Smooth muscle cell (in vitro differentiated cells): ENCODE measurements at regions not wholly inside any gene's neighbourhood (a gene's known extent, or its start where the extent isn't known, plus 50 kb on each side); places are given as distances from the start of the nearest gene placed in this dataset.

Experiments
- DNase-seq: peaks from one replicate; lab custom pipeline; 2025; ENCODE audit not compliant: unreplicated experiment; lab: John Stamatoyannopoulos, UW
- H2AFZ ChIP-seq: fragments of 200-600 bp; sonication (generic); 2 replicates; pipeline ENCODE4 v1.6.0; 2016; ENCODE audit warnings: antibody characterized with exemption, low read depth, mild to moderate bottlenecking
- H3F3A ChIP-seq: fragments of 200-600 bp; sonication (generic); 2 replicates; pipeline ENCODE4 v1.6.0; 2017; ENCODE audit warnings: antibody characterized with exemption, low read depth
- H3K27ac ChIP-seq: fragments of 200-600 bp; sonication (generic); 2 replicates; pipeline ENCODE4 v1.5.1; 2016; ENCODE audit warnings: low read depth, mild to moderate bottlenecking
- H3K27me3 ChIP-seq: fragments of 200-600 bp; sonication (generic); 2 replicates; pipeline ENCODE4 v1.6.1; 2016; ENCODE audit warnings: low read depth, mild to moderate bottlenecking
- H3K36me3 ChIP-seq: fragments of 200-600 bp; sonication (generic); 2 replicates; pipeline ENCODE4 v1.5.1; 2016; ENCODE audit warnings: low read depth
- H3K4me1 ChIP-seq: fragments of 200-600 bp; sonication (generic); 2 replicates; pipeline ENCODE4 v1.5.1; 2016; ENCODE audit warnings: low read depth
- H3K4me2 ChIP-seq: fragments of 200-600 bp; sonication (generic); 2 replicates; pipeline ENCODE4 v1.6.0; 2016; ENCODE audit warnings: mild to moderate bottlenecking
- H3K4me3 ChIP-seq: fragments of 200-600 bp; sonication (generic); 2 replicates; pipeline ENCODE4 v1.5.1; 2016; ENCODE audit warnings: mild to moderate bottlenecking
- H3K79me2 ChIP-seq: fragments of 200-600 bp; sonication (generic); 2 replicates; pipeline ENCODE4 v1.6.0; 2016; ENCODE audit warnings: low read depth, mild to moderate bottlenecking
- H3K9ac ChIP-seq: fragments of 200-600 bp; sonication (generic); 2 replicates; pipeline ENCODE4 v1.6.0; 2016; ENCODE audit warnings: low read depth
- H3K9me3 ChIP-seq: fragments of 200-600 bp; sonication (generic); replicated peaks from 2 replicates; pipeline ENCODE4 v1.5.1; 2016; ENCODE audit warnings: low read depth
- H4K20me1 ChIP-seq: fragments of 200-600 bp; sonication (generic); 2 replicates; pipeline ENCODE4 v1.6.0; 2016; ENCODE audit warnings: low read depth
- WGBS: methylation state at CpG from one replicate; pipeline ENCODE4 v1.1.7; 2016; ENCODE audit warnings: low lambda C conversion rate; 5-methylcytosine and 5-hydroxymethylcytosine counted together
- TF ChIP-seq, protein P1 (sequence below): fragments of 200-600 bp; sonication (generic); IDR thresholded peaks from 2 replicates; pipeline ENCODE4 v1.5.1; 2017; ENCODE audit warnings: borderline replicate concordance, mild to moderate bottlenecking, antibody characterized with exemption; ENCODE audit not compliant: insufficient read depth, poor library complexity, severe bottlenecking

DNA sequence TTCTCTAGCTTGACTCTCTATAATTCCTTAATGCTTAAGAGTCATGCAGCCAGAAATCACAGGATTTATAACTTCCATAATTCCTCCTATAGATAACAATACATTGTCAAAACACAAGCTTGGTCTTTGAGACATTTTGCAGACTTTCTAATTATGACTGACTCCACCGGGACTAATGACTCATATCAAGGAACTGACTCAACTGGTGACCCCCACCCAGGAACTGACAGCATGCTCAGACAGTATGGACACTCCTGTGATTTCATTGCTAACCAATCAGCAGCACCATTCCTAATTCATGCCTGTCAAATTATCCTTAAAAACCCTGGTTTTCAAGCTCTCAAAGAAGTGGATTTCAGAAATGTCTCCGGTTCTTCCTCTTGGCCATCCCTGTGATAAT, 670.5 kb upstream of the IMPG1 start:
- Histone ChIP-seq H3K79me2 (no peaks in the 10 kb centered on the region), H3K36me3 (no peaks in the 10 kb centered on the region), H3K27ac (no peak overlapping the region), H3K27me3 (no peaks in the 10 kb centered on the region), H3F3A (no peaks in the 10 kb centered on the region), H2AFZ (no peak overlapping the region), H3K9ac (no peak overlapping the region), H4K20me1 (no peaks in the 10 kb centered on the region), H3K4me1 (no peaks in the 10 kb centered on the region), H3K4me2 (no peak overlapping the region), H3K9me3 (no peaks in the 10 kb centered on the region), H3K4me3 (no peak overlapping the region)
- DNase-seq = no peak
- TF ChIP-seq, protein P1, sequence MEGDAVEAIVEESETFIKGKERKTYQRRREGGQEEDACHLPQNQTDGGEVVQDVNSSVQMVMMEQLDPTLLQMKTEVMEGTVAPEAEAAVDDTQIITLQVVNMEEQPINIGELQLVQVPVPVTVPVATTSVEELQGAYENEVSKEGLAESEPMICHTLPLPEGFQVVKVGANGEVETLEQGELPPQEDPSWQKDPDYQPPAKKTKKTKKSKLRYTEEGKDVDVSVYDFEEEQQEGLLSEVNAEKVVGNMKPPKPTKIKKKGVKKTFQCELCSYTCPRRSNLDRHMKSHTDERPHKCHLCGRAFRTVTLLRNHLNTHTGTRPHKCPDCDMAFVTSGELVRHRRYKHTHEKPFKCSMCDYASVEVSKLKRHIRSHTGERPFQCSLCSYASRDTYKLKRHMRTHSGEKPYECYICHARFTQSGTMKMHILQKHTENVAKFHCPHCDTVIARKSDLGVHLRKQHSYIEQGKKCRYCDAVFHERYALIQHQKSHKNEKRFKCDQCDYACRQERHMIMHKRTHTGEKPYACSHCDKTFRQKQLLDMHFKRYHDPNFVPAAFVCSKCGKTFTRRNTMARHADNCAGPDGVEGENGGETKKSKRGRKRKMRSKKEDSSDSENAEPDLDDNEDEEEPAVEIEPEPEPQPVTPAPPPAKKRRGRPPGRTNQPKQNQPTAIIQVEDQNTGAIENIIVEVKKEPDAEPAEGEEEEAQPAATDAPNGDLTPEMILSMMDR = no peak
- WGBS = 49% methylated on average over 2 of the region's 2 CpGs

DNA sequence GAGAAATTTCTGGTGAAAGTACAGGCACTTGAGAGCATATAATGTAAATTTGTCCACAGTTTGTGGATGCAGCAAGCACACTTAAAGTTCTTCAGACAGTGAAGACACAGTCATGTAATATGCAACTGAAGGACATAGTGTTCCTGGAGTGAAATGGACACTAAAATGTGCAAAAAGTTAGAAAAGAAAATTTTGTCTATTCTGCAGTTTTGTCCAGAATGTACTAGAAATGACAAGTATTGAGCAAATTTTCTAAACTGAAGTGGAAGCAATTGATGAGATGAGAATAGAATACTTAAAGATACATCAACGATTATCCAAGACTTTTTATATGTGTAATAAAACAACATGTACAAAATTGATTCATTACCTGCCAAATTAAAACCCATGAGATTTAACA, 647.0 kb upstream of the IMPG1 start:
- Histone ChIP-seq H3K79me2 (no peaks in the 10 kb centered on the region), H3K9me3 (no peaks in the 10 kb centered on the region), H3K4me3 (no peak overlapping the region), H3K27ac (no peak overlapping the region), H2AFZ (no peak overlapping the region), H3K36me3 (no peaks in the 10 kb centered on the region), H3F3A (no peaks in the 10 kb centered on the region), H3K4me1 (no peaks in the 10 kb centered on the region), H3K4me2 (no peak overlapping the region), H3K27me3 (no peaks in the 10 kb centered on the region), H3K9ac (no peak overlapping the region), H4K20me1 (no peaks in the 10 kb centered on the region)
- TF ChIP-seq, protein P1 = no peak
- DNase-seq = no peak
- 92% methylated on average over 1 of the region's 1 CpG for WGBS

DNA sequence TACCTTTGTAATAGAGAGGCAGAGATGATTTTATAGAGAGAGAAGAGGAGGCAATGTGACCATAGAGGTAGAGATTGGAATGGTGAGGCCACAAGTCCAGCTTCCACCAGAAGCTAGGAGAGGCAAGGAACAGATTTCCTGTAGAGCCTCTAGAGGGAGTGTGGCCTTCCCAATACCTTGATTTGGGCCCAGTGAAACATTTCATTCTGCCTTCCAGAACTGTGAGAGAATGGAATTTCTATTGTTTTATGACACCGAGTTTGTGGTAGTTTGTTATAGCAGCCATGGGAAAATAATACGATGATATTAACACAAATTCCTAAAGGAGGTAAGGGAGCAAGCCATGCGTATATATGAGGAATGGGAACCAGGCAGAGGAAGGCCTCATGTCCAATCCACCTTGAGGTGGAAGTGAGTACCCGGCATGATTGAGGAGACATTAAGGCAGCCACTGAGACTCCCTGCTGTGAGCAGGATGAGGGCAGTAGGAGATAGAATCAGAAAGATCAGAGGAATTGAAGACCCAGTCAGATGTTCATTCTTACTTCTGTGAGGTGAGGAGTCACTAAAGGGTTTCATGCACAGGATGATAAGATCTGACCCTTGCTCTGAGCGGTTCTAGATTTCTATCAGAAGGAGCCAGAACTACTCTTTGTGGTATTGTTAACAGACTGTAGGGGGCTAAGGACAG, 636.3 kb upstream of the IMPG1 start:
- Histone ChIP-seq H3K36me3 (no peaks in the 10 kb centered on the region), H3K4me3 (no peak overlapping the region), H3K9ac (no peak overlapping the region), H3K27me3 (no peaks in the 10 kb centered on the region), H3K9me3 (no peaks in the 10 kb centered on the region), H3K4me1 (no peaks in the 10 kb centered on the region), H4K20me1 (no peaks in the 10 kb centered on the region), H3F3A (no peaks in the 10 kb centered on the region), H2AFZ (no peak overlapping the region), H3K4me2 (no peak overlapping the region), H3K79me2 (no peaks in the 10 kb centered on the region), H3K27ac (no peak overlapping the region)
- WGBS = 73% methylated on average over 5 of the region's 5 CpGs
- TF ChIP-seq, protein P1 = no peak
- DNase-seq = no peak

DNA sequence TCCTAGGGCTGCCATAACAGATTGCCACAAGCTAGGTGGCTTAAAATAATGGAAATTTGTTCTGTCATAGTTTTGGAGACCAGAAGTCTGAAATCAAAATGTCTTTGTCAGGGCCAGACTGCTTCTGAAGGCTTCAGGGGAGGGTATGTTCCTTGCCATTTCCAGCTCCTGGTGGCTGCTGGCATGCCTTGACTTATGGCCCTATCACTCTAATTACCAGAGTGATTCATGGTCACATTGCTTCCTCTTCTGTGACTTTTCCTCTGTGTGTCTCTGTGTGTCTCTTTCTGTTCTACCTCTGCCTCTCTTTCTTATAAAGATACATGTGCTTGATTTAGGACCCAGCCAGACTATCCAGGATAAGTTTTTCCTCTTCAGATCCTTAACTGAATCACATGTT, 635.2 kb upstream of the IMPG1 start:
- Histone ChIP-seq H3K79me2 (no peaks in the 10 kb centered on the region), H3K27ac (no peak overlapping the region), H3K4me1 (no peaks in the 10 kb centered on the region), H3K4me3 (no peak overlapping the region), H2AFZ (no peak overlapping the region), H3K9me3 (no peaks in the 10 kb centered on the region), H3K4me2 (no peak overlapping the region), H3K36me3 (no peaks in the 10 kb centered on the region), H3K9ac (no peak overlapping the region), H4K20me1 (no peaks in the 10 kb centered on the region), H3K27me3 (no peaks in the 10 kb centered on the region), H3F3A (no peaks in the 10 kb centered on the region)
- TF ChIP-seq, protein P1 = no peak
- no peak for DNase-seq
